ENCODE measurements at regions not wholly inside any gene's neighbourhood (a gene's known extent, or its start where the extent isn't known, plus 50 kb on each side); places are given as distances from the start of the nearest gene placed in this dataset.
A peak's percentile ranks its signal among the peaks of the same experiment; 100 is the strongest.

DNA sequence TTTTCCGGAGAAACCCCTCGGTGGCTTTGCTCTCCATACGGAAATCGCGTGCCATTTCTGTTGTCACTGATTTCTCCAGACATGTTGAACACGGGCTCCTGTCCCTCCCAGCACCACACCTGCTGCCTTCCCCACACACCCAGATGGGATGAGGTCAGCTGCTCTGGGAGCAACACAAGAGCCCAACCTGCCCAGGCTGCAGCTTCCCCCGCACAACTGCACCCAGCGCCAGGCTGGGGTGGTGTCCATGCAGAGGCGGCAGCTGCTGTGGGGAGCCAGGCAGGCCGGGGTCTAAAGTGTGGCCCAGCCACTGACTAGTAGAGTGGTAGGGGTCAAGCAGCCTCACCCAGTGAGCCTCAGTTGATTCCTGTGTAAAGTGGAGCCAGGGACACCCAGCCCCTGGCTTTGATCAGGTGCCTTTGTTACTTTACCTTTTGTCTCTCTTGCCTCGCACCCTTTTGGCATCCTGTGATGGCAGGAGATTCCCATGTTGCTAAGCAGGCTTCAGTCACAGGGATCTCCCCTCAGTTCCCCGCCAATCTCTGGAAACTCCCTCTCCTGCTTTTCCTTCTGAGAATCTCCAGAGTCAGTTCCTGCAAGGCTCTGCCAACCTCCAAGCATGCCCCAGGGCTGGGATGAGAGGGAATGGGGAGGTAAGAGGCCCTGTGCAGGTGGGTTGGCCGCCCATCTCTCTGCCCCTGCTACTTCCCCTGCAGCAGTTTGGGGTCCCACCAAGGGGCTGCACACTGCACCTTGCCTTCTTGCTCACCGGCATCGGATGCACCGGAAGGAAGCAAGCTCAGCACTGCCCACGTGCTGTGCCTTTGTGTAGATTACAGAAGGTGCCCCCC lies 91.8 kb upstream of the ALDH1A3 start:
- TF ChIP-seq, protein P1, sequence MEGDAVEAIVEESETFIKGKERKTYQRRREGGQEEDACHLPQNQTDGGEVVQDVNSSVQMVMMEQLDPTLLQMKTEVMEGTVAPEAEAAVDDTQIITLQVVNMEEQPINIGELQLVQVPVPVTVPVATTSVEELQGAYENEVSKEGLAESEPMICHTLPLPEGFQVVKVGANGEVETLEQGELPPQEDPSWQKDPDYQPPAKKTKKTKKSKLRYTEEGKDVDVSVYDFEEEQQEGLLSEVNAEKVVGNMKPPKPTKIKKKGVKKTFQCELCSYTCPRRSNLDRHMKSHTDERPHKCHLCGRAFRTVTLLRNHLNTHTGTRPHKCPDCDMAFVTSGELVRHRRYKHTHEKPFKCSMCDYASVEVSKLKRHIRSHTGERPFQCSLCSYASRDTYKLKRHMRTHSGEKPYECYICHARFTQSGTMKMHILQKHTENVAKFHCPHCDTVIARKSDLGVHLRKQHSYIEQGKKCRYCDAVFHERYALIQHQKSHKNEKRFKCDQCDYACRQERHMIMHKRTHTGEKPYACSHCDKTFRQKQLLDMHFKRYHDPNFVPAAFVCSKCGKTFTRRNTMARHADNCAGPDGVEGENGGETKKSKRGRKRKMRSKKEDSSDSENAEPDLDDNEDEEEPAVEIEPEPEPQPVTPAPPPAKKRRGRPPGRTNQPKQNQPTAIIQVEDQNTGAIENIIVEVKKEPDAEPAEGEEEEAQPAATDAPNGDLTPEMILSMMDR (IDR thresholded peaks at IDR 0.05), result no peak
- DNase-seq (ENCODE audit: extremely low spot score, unreplicated experiment), result peak; percentile 78
- H3K27me3 Mint-ChIP-seq (ENCODE audit: unreplicated experiment), result peaks cover 10% of the 10 kb centered on the region
- no peak overlapping the region for H3K27ac Mint-ChIP-seq (ENCODE audit: unreplicated experiment)
- H3K36me3 Mint-ChIP-seq (ENCODE audit: unreplicated experiment), result no peaks in the 10 kb centered on the region
- H3K4me3 Mint-ChIP-seq (ENCODE audit: unreplicated experiment), result no peak overlapping the region
- no peaks in the 10 kb centered on the region for H3K4me1 Mint-ChIP-seq (ENCODE audit: unreplicated experiment)
- H3K9me3 Mint-ChIP-seq (ENCODE audit: unreplicated experiment), result no peaks in the 10 kb centered on the region

DNA sequence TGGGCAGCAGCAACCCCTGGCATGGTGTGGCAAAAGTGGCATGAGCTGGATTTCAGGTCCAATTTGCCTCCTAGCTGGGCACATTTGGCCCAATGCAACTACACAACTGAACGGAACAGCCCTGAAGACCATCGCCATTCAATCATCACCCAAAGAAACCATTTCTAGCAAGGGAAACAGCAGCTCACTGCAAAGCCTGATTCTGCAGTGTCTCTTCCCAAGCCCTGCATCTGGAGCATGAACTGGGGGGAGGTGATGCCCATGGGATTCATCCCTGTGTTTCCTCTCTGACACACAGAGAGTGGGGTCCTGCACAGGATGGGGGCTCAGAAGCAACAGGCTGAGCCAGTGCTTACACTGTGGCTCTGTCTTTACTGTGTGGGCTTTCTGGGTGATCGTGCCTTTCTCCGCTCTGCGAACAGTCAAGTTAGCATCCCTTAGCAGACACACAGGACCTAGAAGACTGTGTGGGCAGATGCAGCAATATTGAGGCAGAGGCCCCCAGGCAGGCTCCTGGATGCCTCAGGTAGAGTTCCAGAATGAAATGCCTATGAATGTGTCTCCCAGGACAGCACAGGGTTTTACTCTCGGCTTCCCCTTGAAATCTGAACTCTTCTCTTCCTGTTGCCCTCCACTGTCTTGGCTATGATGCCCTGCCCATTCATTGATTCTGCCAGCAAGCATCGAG lies 91.1 kb upstream of the ALDH1A3 start:
- no peaks in the 10 kb centered on the region for H3K9me3 Mint-ChIP-seq (ENCODE audit: unreplicated experiment)
- peak; percentile 71 for DNase-seq (ENCODE audit: extremely low spot score, unreplicated experiment)

DNA sequence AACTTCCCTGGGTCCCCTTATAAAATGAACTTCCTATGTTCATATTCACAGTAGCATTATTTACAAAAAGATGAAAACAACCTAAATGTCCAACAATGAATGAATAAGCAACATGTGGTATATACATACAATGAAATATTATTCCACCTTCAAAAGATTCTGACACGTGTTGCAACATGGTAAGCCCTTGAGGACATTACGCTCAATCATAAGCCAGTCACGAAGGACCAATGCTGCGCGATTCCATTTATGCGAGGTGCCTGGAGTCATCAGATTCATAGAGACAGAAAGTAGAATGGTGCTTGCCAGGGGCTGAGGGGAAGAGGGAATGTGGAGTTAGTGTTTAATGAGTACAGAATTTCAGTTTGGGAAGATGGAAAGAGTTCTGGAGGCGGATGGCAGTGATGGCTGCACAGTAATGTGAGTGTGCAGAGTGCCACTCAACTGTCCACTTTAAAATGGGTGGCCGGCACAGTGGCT lies 88.8 kb upstream of the ALDH1A3 start:
- Mint-ChIP-seq H3K4me1 (ENCODE audit: unreplicated experiment) (no peaks in the 10 kb centered on the region), H3K27me3 (ENCODE audit: unreplicated experiment) (peaks cover 15% of the 10 kb centered on the region), H3K36me3 (ENCODE audit: unreplicated experiment) (no peaks in the 10 kb centered on the region), H3K27ac (ENCODE audit: unreplicated experiment) (no peak overlapping the region), H3K4me3 (ENCODE audit: unreplicated experiment) (no peak overlapping the region), H3K9me3 (ENCODE audit: unreplicated experiment) (peaks cover 6% of the 10 kb centered on the region)
- TF ChIP-seq, protein P1 (IDR thresholded peaks at IDR 0.05), result no peak
- no peak for DNase-seq (ENCODE audit: extremely low spot score, unreplicated experiment)

More for the DNA sequence above, 91.1 kb upstream of the ALDH1A3 start:
- no peaks in the 10 kb centered on the region for H3K36me3 Mint-ChIP-seq (ENCODE audit: unreplicated experiment)
- H3K27me3 Mint-ChIP-seq (ENCODE audit: unreplicated experiment), result peaks cover 10% of the 10 kb centered on the region
- TF ChIP-seq, protein P1 (IDR thresholded peaks at IDR 0.05), result no peak
- no peaks in the 10 kb centered on the region for H3K4me1 Mint-ChIP-seq (ENCODE audit: unreplicated experiment)
- H3K27ac Mint-ChIP-seq (ENCODE audit: unreplicated experiment), result no peak overlapping the region
- H3K4me3 Mint-ChIP-seq (ENCODE audit: unreplicated experiment), result no peak overlapping the region

DNA sequence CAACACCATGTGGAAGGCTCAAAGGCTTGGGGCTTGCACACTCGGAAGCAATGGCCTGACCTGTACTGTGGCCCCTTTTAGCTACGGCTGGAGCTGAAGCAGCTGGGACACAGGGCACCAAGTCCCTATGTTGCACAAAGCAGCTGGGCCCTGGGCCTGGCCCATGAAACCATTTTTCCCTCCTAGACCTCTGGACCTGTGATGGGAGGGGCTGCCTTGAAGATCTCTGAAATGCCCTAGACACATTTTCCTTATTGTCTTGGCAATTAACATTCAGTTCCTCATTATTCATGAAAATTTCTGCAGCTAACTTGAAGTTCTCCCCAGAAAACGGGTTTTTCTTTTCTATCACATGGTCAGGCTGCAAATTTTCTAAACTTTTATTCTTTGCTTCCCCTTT lies 85.6 kb upstream of the ALDH1A3 start:
- Mint-ChIP-seq H3K4me3 (ENCODE audit: unreplicated experiment) (no peak overlapping the region), H3K9me3 (ENCODE audit: unreplicated experiment) (peaks cover 11% of the 10 kb centered on the region), H3K4me1 (ENCODE audit: unreplicated experiment) (no peaks in the 10 kb centered on the region), H3K27me3 (ENCODE audit: unreplicated experiment) (peaks cover 21% of the 10 kb centered on the region), H3K27ac (ENCODE audit: unreplicated experiment) (no peak overlapping the region), H3K36me3 (ENCODE audit: unreplicated experiment) (no peaks in the 10 kb centered on the region)
- TF ChIP-seq, protein P1 (IDR thresholded peaks at IDR 0.05), result no peak
- peak; percentile 51 for DNase-seq (ENCODE audit: extremely low spot score, unreplicated experiment)

Measured in osteocyte (in vitro differentiated cells).